HUDEP-2 (cell line): ENCODE measurements at regions not wholly inside any gene's neighbourhood (a gene's known extent, or its start where the extent isn't known, plus 50 kb on each side); places are given as distances from the start of the nearest gene placed in this dataset.

Experiments used
- DNase-seq, 76 experiments: peaks; one replicate each; lab custom pipeline; 2025; ENCODE audit not compliant: unreplicated experiment in 76 of 76; lab: John Stamatoyannopoulos, UW

DNA sequence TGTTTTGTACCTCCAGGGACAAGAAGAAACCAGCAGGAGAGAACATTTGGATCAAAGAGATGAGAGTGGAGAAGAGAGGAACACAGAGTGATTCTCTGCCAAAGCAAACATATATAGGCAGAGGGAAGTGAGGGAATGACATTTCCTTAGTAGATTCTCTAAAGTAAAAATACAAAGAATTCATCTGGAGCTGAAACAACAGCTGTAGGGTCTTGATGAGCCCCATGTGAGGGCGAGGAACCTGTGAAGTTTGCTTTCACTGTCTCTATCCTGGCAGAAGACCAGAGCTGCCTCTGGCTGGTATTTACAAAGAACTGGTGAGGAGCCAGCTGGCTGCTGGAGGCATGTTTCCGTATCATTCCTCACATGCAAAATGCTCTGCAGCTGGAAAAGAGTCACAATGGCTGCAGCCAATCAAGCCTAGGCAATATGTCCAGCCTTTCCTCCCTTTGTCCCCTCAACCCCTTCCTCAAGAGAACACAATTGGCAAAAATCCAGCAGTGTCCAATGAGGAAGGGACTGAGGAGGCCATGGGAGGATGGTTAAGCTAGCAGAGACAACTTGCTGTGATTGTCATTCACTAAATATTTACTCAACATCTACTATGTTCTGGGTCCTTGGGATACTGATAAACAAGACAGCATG lies 122.5 kb downstream of the PHLDA1 start:
- DNase-seq = no peak

DNA sequence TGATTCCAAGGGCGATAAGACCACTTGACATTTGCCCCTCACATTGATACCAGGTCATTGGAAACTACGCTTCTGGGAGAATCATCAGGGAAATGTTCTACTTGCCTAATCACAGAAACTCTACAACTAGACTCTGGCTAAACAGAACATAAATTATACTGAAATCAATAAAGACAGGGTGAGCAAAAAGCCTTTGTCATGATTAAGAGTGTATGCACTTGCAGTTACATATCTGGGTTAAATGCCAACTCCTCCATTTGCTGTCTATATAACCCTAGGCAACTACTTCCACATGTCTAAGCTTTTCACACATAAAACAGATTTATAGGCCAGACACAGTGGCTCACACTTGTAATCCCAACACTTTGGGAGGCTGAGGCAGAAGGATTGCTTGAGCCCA lies 125.7 kb downstream of the PHLDA1 start:
- DNase-seq = no peak

DNA sequence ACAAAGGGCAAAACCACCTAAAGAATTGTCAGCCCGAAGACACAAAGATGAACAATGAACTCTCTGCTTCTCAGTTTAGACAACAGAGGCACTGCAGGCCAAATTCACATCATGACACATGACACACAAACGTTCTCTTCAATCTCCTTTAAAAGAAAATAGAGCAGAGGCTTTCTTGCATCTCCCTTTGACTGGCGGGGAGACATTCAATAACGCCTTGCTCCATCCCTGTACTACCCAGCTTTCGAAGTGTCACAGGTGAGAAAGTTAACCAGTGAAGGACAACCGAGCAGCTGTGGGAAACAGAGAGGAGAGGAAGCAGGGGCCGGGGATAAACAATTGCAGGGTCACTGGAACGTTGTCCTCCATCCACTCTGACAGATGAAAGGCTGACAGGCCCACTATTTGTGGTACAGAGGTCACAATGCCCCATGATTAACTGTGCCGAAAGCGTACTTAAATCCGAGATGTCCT lies 130.8 kb downstream of the PHLDA1 start:
- no peak for DNase-seq

DNA sequence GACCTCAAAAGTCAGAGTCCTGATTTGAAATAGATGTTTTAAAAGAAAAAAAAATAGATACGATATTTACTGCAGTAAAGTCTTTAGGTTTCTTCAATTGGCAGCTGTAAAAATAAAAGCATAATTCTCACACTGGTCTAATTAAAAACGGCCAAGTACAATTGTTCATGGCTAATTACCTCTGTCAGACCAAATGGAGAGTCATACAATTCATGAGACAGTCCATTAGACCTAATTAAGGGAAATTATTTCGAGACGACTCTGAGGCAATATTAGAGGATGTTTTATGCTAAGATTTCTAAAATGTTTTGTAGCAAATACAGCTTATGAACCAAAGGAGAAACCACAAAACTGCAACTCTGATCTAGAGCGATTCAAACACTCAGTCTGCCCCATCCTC lies 131.3 kb downstream of the PHLDA1 start:
- DNase-seq = no peak

DNA sequence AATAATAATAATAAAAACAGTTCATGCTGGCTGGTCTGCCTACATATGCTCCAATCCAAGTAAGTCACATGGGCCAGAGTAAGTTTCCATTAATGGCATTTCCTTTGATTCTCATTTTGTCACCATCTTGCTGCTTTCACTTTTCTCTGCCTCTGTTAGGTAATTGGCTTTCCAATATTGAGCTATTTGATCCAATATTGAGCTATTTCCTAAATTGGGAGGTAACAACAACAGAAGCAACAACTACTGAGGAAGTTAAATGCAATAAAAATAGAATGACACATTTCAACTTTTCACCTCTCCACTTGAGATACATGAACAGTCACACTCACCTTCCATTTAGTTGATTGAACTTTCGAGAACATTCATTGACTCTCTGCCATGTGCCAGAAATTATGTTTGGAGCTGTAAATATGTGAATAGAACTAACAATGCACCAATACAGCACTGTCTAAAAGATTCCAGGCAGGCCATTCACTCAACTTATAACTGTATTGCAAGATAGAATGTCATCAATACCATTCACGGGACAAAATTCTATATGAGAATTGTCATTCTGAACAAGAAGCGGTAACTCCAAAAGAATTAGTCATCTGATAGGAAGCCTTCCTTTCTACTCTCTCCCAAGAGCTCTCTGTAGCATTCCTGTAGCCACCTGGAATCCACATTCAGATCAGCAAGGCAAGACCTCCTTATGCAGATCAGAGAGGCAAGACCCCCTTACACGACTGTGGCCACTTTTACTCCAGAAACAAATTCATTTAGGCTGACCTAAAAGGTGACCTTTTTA lies 136.4 kb downstream of the PHLDA1 start:
- DNase-seq = no peak

DNA sequence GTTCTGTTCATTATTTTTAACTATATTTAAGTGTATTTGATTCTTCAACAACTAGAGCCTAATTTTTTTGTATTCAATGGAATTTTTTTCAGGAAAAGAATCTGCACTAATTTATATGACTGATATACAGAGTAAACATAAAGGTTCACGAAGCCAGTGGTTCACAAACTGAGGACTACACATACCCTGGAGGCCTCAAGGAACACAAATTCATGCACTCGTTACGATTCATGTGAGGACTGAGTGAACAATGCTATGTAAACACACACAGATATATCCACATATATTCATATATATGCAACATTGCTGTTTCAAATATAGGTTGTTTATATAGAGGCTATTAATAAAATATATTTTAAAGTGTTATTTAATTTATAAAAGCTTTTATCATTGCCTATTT lies 137.8 kb downstream of the PHLDA1 start:
- DNase-seq = no peak

DNA sequence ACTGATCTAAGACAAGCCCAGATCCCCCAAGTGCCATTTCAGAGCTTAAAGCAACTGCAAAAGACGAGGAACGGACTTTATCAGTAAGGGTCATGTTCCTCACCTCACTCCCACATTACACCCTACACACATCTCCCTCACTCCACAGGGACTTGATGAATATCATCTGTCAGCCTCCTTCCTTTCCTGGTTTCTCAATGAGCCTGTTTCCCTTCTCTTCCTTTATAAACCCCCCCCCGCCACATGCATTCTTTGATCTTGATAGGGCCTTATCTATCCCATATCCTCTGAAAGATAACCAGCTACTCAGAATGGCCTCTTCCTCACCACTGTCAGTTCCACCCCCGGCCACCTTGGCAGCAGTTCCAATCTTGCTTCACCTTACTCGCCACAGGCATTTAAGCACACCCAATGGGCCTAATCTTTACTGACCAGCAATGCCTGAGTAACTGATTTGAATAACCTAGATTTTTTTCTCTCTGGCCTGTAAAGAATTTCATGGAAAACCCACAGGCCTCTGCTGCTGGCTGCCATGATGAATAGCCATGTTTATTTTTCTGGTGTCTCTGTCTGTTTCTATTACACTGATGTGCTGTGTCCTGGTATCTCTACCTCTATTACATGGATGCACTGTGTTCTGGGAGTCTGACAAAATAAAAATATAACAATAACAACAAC lies 138.7 kb downstream of the PHLDA1 start:
- DNase-seq = peak in 72 of 76 experiments; percentile 3 to 93 (median 58)

DNA sequence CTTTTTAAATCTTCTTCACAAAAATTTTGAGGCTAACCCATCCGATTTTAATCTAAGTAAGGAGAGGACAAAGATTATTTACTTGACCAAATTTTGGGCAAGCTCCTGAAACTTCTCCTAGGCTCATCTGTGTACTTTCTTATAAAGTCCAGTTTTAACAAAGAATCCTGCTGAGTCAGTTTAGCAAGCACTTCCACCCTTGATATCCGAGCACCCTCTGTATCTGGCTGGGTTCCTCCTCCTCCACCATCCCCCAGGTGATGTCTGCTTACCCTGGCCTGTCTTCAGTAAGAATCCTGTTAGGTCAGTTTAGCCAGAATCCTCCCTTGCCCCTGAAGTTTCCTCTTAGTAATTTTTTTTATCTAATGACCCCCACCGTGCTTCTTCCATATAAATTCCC lies 140.5 kb downstream of the PHLDA1 start:
- DNase-seq = no peak

DNA sequence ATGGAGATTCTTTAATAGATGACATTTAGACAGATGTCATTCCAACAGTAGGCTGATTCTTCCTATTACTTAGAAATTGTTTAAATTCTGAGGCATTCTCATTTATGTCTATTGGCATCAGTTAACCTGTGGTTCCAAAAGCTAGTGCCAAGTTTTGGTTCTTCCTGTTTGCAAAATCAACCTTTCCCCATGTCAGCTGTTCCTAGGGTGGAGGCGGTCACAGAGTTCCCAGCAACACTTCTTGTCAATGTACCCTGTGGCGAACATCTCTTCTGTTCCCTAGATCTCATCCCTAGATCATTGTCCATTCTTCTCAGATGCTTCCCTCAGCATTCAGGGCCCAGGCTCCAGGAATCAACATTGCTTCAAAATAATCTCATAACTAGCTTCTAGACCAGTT lies 140.9 kb downstream of the PHLDA1 start:
- DNase-seq = no peak

DNA sequence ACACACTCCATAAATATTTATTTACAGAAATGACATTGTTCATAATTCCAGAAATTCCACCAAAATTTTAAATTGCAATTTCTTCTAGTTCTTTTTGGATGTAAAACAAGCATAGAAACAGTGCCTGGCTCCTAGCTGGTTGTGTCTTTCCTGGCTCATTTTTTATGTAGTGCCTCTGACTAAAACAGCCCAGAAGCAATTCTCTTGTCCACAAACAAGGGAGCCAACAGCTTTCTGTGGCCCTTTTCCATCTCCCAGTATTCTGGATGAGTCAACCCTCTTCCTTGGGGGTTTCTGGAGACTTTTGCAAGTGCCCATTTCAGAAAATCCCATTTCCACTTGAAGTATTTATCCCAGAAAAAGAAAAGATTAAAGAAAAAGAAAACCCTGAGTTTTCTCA lies 141.4 kb downstream of the PHLDA1 start:
- DNase-seq = no peak

DNA sequence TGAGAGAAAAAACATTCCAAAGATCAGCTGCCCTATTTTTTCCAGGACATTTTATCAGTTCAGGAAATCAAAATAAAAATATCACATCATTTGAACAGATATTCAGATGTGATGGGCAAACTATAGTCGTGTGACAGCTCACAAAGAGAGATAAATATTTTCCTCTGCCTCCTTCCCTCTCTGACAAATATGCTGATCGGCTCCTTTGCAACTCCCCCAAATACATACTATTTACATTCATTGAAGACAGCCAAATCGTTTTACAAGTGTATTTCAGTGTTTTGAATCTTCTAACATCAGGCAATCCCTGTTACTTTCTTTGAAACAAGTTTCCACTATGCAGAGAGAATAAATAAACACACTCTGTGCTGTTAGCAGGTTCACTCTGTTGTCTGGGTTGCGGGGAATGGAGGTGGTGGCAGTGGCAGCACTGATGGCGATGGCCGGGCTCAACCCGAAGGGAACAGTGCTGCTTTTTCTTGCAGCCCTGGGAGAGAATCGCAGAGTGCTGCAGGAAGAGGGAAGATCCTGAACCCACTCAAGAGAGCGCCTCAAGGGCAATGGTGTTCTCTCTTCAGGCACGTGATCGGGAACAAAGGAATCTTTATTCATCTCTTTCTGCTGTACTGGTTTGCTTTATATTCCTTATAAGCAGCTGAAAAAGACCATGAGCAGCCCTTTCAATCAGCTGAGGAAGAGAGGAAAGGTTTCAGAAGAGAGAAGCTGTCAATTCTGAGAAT lies 142.5 kb downstream of the PHLDA1 start:
- DNase-seq = no peak

DNA sequence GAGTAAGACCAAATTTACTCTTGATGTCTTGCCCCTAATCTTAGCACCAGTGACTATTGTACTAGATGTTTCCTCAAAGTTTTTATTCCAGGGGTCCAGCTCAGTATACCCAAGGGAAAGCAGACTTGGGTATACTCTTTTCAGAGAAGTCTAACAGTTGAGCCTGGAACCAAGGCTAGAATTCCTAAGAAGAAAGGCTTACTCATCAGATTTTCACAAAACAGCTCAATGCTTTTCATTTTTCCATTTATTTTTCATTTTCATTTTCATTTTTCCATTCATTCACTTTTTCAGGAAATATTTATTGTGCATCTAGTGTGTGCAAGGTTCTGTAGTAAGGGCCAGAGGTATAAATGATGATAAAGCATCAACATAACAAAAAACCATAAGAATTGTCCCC lies 143.2 kb downstream of the PHLDA1 start:
- DNase-seq = no peak

DNA sequence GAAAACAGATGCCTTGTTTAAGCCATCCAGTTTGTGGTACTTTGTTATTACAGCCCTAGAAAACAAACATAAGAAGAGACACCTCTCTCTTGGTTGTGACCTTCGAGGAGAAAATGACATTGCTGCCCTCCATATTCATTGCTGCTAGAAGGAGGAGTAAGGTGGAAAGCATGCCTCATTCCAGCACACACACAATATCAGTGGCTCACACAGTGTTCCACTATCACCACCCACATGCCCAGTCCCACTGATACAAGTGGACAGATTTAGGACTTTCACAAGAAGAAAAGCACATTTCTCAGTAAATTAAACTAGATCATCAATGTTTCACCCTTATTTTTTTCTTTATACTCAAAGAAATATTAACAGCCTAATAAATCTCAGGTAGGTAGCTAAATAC lies 143.6 kb downstream of the PHLDA1 start:
- peak in 1 of 76 experiments; percentile 3 for DNase-seq

DNA sequence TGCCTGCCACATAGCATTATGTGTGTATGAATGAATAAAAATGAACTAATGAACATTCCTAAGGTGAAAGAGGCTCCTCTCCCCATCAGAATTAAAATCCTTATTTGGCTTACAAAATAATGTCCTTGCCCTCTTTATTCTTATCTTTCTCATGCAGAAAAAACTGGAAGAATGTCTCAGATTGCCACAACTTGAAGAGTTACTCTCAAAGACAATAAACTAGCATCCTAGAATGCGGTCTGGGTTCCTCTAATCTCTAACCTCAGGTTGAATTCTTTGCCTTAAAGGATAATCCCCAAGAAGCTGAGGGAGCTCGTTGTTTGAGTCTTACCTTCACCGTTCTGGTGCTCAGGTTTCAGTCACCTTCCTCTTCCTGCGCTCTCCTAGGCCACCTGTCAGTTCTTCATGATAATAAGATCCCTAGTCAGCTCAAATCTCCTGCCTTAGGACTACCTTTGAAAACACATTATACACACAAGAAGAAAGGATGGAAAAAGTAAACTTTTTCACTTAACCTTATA lies 147.1 kb downstream of the PHLDA1 start:
- DNase-seq = no peak

DNA sequence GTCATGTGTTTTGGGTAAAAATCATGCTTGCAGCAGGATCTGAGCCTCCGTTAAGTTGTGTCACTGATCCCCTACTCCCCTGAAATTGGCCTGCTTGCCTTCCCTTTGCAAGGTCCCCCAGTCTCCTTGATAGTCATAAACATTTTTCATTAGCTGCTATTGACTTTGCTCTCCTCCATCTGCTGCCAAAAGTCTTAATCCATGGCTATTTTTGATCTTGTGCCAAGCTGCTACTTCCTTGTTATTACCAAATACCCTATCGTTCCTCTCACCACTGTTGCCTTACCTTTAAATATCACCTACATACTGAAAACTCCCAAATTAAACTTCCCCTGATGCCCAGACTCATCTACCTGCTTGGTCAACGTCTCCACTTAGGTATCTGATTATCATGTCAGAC lies 148.3 kb downstream of the PHLDA1 start:
- DNase-seq = no peak

DNA sequence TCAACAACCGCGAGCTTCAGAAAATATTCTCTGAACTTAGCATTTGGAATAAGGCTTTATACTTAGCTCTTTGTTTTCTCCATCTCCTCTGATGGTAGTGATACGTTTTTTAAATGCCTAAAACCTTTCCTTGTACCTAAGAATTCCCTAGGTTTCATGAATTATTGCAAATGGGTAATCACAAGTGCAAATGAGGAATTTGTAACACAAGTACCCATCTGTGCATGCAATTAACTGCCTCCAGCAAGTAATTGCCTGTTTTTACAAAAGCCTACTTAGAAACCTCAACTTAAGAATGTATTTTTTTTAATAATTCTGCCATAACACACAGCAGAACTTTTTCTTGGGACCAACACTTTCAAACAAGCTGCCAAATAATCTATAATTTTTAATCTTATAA lies 149.2 kb downstream of the PHLDA1 start:
- no peak for DNase-seq

DNA sequence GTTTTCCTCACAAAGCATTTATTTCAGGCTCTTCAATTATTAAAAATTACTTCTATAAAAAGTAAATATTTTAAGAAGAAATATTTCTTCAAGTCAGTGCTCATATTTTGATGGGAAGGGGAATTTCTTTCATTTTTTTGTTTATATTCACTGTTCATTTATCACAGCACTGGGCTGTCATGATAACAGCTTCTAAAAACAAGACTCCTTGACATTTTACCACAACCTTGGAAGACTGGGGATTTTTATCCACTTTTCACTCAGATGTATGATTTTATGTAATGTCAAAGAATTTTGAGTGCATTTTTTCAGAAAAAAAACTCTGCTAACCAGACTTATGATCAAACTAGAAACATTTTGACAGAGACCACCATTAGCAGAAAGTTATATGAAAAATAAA lies 149.7 kb downstream of the PHLDA1 start:
- no peak for DNase-seq

DNA sequence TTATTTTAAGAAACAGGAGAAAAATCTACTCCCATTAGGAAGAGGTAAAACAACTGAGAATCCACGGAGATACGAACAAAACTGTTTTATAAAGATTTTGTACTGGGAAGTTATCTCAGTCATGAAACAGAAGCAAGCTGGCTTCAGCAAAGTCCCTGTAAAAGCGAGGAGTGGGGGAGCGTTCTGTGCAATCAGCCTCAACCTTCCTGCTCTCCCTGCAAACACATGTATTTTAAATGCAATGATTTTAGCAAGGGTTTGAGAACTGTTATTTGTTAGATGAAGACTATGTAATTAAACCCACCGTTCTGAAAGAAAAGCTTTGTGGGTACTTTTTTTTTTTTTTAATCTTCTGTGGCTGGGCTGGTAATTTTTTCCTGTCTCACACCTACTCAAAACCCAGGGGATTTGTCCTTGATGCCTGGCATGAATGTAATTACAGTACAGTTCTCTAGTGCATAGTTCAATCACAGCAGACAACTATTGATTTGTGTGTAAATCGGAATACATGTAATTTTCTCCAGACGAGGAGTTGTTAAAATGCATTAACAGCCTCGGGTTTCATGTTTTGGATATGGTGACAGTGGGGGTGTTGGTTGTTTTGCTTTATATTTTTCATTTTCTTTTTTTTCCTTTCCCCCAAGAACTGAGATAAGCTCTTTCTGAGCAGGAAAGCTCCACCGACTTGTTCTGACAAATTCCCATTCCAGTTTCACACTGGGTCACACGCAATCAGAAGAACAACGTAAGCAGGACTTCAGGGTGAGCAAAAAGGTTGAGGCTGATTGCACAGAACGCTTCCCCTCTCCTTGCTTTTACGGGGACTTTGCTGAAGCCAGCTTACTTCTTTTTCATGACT lies 153.6 kb downstream of the PHLDA1 start:
- DNase-seq = no peak

DNA sequence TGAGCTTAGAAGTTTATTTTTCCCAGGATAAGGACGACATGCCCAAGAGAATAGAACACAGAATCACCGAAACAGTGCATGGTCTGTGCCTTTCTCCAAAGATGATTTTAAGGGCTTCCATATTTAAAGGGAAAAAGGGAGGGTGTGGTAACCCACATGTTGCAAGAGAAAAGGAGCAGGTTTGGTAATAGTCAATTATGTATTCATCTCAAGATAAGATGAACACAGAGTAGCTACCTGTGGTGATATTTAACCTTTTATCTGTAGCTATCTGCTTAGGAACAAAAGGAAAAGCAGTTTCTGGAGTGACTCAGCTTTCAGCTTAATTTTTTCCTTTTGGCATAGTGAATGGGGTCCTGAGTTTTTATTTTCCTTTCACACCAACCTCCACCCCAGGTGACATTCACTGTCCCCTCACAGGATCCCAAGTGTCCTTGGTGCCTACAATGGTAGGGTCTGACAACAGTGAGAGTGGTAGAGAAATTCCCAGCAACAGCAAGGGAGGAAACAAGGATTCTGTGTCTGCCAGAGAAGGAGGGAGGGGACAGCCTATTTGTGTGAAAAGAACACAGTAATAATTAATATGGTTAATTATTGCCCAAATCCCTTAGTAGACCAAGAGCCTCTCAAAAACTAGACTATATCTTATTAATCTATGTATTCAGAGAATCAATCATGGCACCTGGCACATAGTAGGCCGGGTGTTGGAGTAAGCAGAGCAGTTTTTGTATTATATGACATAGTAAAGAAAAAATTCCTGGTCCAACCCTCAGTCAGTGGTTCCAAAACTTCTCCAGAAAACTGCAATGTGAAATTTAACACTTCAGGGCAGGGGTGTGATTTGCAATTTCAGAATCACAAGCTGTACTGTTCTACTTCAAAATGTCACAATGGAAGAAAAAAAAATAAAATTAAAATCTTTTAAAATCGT lies 154.5 kb downstream of the PHLDA1 start:
- DNase-seq = no peak
